PFSK-1 (cell line): ENCODE measurements at regions not wholly inside any gene's neighbourhood (a gene's known extent, or its start where the extent isn't known, plus 50 kb on each side); places are given as distances from the start of the nearest gene placed in this dataset.

Experiments used
- POLR2AphosphoS5 ChIP-seq: IDR thresholded peaks from 2 replicates; pipeline ENCODE4 v1.6.1; 2012; ENCODE audit warnings: low read depth, mild to moderate bottlenecking, control low read depth, low read length, moderate library complexity
- SIN3A ChIP-seq: IDR thresholded peaks from 2 replicates; pipeline ENCODE4 v1.6.1; 2012; ENCODE audit warnings: mild to moderate bottlenecking, low read length, moderate library complexity, borderline replicate concordance; ENCODE audit not compliant: insufficient read depth
- TAF1 ChIP-seq: IDR thresholded peaks from 2 replicates; pipeline ENCODE4 v1.6.1; 2012; ENCODE audit warnings: low read length, control low read depth, borderline replicate concordance; ENCODE audit not compliant: insufficient read depth
- TF ChIP-seq, protein P1 (sequence below), 2 experiments: IDR thresholded peaks; 2 replicates each; pipeline versions ENCODE4 v1.6.1 to v1.8.0; 2011 to 2012; ENCODE audit warnings: low read depth in 2 of 2, low read length in 2 of 2, control low read depth in 1 of 2, inconsistent platforms in 1 of 2, mild to moderate bottlenecking in 1 of 2, moderate library complexity in 1 of 2; ENCODE audit not compliant: insufficient read depth in 1 of 2

DNA sequence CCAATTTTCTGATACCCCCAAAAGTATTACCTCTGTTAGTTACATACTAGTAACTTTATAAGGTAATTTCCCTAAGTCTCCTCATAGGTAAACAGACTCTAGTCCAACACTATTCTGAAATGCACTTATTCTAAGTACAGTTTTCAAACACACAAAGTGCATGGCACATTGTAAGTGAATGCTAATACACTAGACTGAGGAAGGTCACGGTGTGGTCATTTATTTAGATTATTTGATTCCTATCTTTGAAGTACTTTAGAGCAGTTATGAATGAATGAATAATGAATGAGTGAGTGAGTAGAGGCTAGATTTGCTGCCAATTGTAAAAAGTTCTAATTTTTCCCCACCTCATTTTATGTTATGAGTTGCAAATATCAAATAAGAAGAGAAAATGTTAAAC, 132.8 kb upstream of the UGT8 start:
- TF ChIP-seq, protein P1, sequence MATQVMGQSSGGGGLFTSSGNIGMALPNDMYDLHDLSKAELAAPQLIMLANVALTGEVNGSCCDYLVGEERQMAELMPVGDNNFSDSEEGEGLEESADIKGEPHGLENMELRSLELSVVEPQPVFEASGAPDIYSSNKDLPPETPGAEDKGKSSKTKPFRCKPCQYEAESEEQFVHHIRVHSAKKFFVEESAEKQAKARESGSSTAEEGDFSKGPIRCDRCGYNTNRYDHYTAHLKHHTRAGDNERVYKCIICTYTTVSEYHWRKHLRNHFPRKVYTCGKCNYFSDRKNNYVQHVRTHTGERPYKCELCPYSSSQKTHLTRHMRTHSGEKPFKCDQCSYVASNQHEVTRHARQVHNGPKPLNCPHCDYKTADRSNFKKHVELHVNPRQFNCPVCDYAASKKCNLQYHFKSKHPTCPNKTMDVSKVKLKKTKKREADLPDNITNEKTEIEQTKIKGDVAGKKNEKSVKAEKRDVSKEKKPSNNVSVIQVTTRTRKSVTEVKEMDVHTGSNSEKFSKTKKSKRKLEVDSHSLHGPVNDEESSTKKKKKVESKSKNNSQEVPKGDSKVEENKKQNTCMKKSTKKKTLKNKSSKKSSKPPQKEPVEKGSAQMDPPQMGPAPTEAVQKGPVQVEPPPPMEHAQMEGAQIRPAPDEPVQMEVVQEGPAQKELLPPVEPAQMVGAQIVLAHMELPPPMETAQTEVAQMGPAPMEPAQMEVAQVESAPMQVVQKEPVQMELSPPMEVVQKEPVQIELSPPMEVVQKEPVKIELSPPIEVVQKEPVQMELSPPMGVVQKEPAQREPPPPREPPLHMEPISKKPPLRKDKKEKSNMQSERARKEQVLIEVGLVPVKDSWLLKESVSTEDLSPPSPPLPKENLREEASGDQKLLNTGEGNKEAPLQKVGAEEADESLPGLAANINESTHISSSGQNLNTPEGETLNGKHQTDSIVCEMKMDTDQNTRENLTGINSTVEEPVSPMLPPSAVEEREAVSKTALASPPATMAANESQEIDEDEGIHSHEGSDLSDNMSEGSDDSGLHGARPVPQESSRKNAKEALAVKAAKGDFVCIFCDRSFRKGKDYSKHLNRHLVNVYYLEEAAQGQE (IDR thresholded peaks at IDR 0.05; ENCODE audit: insufficient read depth in 1 of 2, low read depth in 2 of 2, low read length in 2 of 2) = no peak
- TF ChIP-seq POLR2AphosphoS5 = no peak
- TF ChIP-seq SIN3A = no peak
- no peak for TF ChIP-seq TAF1
